ENCODE measurements at regions not wholly inside any gene's neighbourhood (a gene's known extent, or its start where the extent isn't known, plus 50 kb on each side); places are given as distances from the start of the nearest gene placed in this dataset.

DNA sequence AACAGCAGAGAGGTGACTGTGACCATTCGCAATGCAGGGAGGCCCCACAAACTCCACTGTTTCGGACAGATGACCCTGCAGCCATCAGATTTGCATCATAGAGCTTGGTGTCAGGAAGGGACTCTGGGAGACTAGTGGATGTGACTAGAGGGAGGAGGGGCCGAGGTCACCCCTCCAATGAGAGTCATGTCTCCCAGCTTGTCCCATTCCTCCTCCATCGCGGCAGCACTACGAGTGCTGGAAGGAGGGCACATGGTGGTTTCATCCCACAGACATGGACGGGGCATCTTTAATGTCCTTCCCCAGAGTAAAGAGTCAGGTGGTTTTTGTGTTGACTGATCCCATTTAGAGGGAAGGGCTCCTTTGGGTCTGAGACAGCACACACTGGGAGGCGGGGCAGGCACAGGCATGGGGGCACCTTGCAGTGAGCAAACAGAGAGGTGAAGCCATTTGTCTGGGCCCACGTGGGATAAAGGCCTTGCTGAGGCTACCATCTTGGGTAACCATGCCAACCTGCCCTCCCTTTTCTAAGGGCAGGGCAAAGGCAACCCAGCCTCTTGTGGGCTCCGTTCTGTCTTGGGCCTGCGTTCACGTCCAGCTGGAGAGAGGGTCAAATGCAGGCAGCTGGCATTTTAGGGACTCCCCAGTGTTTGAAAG lies 208.1 kb downstream of the ASB1 start:
- no peak overlapping the region for H3K9ac ChIP-seq
- H4K20me1 ChIP-seq (ENCODE audit: insufficient read depth) = no peaks in the 10 kb centered on the region
- no peaks in the 10 kb centered on the region for H3K27me3 ChIP-seq (replicated peaks; ENCODE audit: insufficient read depth)
- H2AFZ ChIP-seq = no peak overlapping the region
- H3K27ac ChIP-seq = no peak overlapping the region
- H3K4me2 ChIP-seq (ENCODE audit: unreplicated experiment) = no peak overlapping the region
- WGBS, 2 experiments (ENCODE audit: low coverage in 1 of 2, low lambda C conversion rate in 2 of 2, missing lambda C conversion rate in 2 of 2) = 90 to 97% methylated on average over 12 of the region's 12 CpGs
- no peak for DNase-seq
- no peaks in the 10 kb centered on the region for H3K79me2 ChIP-seq (ENCODE audit: insufficient read depth)
- peaks cover 7% of the 10 kb centered on the region for H3F3A ChIP-seq (ENCODE audit: insufficient read depth)
- H3K4me1 ChIP-seq (ENCODE audit: insufficient read depth) = peaks cover 9% of the 10 kb centered on the region
- no peaks in the 10 kb centered on the region for H3K9me2 ChIP-seq (ENCODE audit: insufficient read depth)
- H3K36me3 ChIP-seq (ENCODE audit: low read depth) = no peaks in the 10 kb centered on the region
- in situ Hi-C loops (cut with MboI) = no loop called here
- no peak overlapping the region for H3K4me3 ChIP-seq
- TF ChIP-seq EZH2phosphoT487 (IDR thresholded peaks at IDR 0.05; ENCODE audit: insufficient read depth, low read depth) (no peak), EZH2 (IDR thresholded peaks at IDR 0.05; ENCODE audit: insufficient read depth, poor library complexity, severe bottlenecking) (no peak)
- no peaks in the 10 kb centered on the region for H3K9me3 ChIP-seq (ENCODE audit: low read depth)

DNA sequence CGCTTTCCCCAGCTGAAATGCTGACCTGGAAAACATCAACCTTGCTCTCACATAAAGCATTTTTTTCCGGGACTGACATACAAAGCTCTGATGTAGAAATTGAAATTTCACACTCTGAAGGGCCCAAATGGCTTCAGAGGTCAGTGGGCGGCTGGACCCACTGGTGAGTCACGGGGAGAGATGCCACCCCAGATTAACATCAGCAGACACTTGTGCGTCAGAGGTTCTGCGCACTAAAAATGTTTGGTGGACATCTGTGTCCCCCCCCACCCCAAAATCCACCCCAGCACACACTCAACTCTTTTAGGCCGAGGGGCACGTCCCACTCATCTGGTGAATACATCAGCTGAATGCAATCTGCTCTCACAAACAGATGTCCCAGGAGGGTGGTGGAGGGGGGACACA lies 208.9 kb downstream of the ASB1 start:
- Histone ChIP-seq H3K79me2 (ENCODE audit: insufficient read depth) (no peaks in the 10 kb centered on the region), H4K20me1 (ENCODE audit: insufficient read depth) (no peaks in the 10 kb centered on the region), H3K9me2 (ENCODE audit: insufficient read depth) (no peaks in the 10 kb centered on the region), H3K9ac (no peak overlapping the region), H3K4me2 (ENCODE audit: unreplicated experiment) (no peak overlapping the region), H2AFZ (no peak overlapping the region), H3K4me1 (ENCODE audit: insufficient read depth) (peaks cover 9% of the 10 kb centered on the region), H3K4me3 (no peak overlapping the region), H3K36me3 (ENCODE audit: low read depth) (no peaks in the 10 kb centered on the region), H3F3A (ENCODE audit: insufficient read depth) (peaks cover 7% of the 10 kb centered on the region), H3K9me3 (ENCODE audit: low read depth) (no peaks in the 10 kb centered on the region), H3K27me3 (replicated peaks; ENCODE audit: insufficient read depth) (no peaks in the 10 kb centered on the region), H3K27ac (no peak overlapping the region)
- DNase-seq = no peak
- WGBS, 2 experiments (ENCODE audit: low coverage in 1 of 2, low lambda C conversion rate in 2 of 2, missing lambda C conversion rate in 2 of 2) = 91 to 93% methylated on average over 8 of the region's 8 CpGs
- in situ Hi-C loops (cut with MboI) = no loop called here
- TF ChIP-seq EZH2phosphoT487 (IDR thresholded peaks at IDR 0.05; ENCODE audit: insufficient read depth, low read depth) = no peak
- no peak for TF ChIP-seq EZH2 (IDR thresholded peaks at IDR 0.05; ENCODE audit: insufficient read depth, poor library complexity, severe bottlenecking)

DNA sequence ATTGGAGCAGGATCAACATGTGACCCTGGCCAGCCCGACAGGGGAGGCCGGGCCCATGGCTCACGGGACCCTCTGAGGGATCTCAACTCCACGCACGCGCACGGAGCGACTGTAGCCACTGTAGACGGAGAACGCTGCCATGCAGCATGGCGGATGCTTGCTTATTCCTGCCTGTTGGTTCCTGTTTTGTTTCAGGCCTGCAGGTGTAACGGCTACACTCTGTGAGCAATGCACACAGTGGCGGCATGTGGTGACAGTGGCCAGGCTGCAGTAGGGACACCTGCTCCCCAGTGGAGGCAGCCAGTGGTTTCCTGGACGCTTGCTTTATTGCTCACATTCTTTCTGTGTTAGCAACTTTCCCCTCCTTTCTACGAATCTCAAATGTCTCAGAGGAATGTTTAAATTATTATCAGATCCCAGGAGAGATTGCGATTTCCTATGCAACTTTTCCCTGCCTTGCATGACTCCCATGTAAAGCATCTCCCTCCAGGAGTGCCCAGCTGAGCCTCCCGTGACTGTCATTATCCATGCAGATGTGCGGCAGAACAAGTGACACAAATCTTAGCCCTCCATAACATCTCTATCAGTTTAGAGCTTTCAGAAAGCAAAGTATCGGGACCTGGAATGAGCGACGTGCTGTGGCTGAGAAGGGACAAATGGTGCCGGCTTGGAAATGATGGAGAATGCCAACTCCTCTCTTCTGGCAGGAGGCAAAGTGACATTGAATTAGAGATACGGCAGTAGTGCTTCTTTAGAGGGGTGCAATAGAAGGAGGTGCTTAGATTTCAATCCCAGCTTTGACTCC lies 209.7 kb downstream of the ASB1 start:
- Histone ChIP-seq H3K9me2 (ENCODE audit: insufficient read depth) (no peaks in the 10 kb centered on the region), H3K4me3 (no peak overlapping the region), H3K27me3 (replicated peaks; ENCODE audit: insufficient read depth) (no peaks in the 10 kb centered on the region), H3K36me3 (ENCODE audit: low read depth) (no peaks in the 10 kb centered on the region), H3K9me3 (ENCODE audit: low read depth) (no peaks in the 10 kb centered on the region), H2AFZ (no peak overlapping the region), H3F3A (ENCODE audit: insufficient read depth) (peaks cover 7% of the 10 kb centered on the region), H3K9ac (no peak overlapping the region), H3K4me1 (ENCODE audit: insufficient read depth) (peaks cover 9% of the 10 kb centered on the region), H3K4me2 (ENCODE audit: unreplicated experiment) (peak overlapping the region; percentile 51), H3K79me2 (ENCODE audit: insufficient read depth) (no peaks in the 10 kb centered on the region), H3K27ac (no peak overlapping the region), H4K20me1 (ENCODE audit: insufficient read depth) (no peaks in the 10 kb centered on the region)
- TF ChIP-seq EZH2phosphoT487 (IDR thresholded peaks at IDR 0.05; ENCODE audit: insufficient read depth, low read depth) (no peak), EZH2 (IDR thresholded peaks at IDR 0.05; ENCODE audit: insufficient read depth, poor library complexity, severe bottlenecking) (no peak)
- 69% methylated on average over 23 of the region's 23 CpGs for WGBS, 2 experiments (ENCODE audit: low coverage in 1 of 2, low lambda C conversion rate in 2 of 2, missing lambda C conversion rate in 2 of 2)
- DNase-seq = peak; percentile 58
- in situ Hi-C loops (cut with MboI) = no loop called here

DNA sequence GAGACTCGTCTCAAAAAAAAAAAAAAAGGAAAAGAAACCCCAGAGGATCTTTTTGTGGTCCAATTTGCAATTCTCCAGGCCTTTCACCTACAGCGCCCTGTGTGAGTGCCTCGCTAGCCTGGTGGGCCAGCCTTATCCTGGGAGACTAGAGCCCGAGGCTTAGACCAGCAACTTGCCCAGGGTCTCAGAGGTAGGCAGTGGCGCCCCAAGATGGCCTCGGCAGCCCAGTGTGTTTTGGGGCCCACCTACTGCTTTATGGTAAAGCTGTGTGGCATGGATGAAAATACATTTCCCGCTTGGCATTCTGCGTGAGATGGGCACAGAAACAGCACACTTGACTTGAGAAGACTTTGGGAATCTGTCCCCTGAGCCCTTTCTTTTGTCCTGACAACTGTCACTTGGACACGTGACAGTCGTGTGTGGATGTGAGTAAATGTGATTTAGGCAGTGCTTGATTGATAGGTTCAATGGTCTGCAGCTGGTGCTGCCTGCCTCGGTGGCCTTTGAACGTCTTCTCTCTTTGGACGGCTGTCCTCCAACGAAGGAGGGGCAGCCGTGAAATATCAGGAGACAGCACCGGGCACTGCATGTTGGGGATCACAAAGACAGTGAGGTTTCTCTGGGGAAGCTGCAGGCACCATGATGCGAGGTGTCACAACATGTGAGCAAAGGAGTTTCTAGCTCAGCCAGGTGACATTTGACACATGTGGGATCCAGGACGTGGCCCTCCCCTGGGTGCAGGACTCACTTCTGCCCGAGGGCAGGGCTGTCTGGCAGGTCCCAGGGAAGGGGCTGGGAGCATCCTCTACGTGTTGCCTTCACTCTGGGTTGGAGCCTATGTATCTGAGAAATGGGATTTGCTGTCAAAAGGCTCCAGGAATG lies 209.5 kb upstream of the TWIST2 start:
- no peaks in the 10 kb centered on the region for H4K20me1 ChIP-seq (ENCODE audit: insufficient read depth)
- no peak for DNase-seq
- no peak overlapping the region for H3K9ac ChIP-seq
- no peak overlapping the region for H2AFZ ChIP-seq
- no peak overlapping the region for H3K4me3 ChIP-seq
- peaks cover 12% of the 10 kb centered on the region for H3F3A ChIP-seq (ENCODE audit: insufficient read depth)
- TF ChIP-seq EZH2 (IDR thresholded peaks at IDR 0.05; ENCODE audit: insufficient read depth, poor library complexity, severe bottlenecking) = no peak
- no peak for TF ChIP-seq EZH2phosphoT487 (IDR thresholded peaks at IDR 0.05; ENCODE audit: insufficient read depth, low read depth)
- H3K27me3 ChIP-seq (replicated peaks; ENCODE audit: insufficient read depth) = no peaks in the 10 kb centered on the region
- H3K4me2 ChIP-seq (ENCODE audit: unreplicated experiment) = no peak overlapping the region
- WGBS, 2 experiments (ENCODE audit: low coverage in 1 of 2, low lambda C conversion rate in 2 of 2, missing lambda C conversion rate in 2 of 2) = 94 to 95% methylated on average over 19 to 20 of the region's 20 CpGs
- in situ Hi-C loops (cut with MboI) = no loop called here
- H3K9me3 ChIP-seq (ENCODE audit: low read depth) = no peaks in the 10 kb centered on the region
- H3K27ac ChIP-seq = no peak overlapping the region
- H3K36me3 ChIP-seq (ENCODE audit: low read depth) = no peaks in the 10 kb centered on the region
- H3K4me1 ChIP-seq (ENCODE audit: insufficient read depth) = peaks cover 13% of the 10 kb centered on the region
- H3K79me2 ChIP-seq (ENCODE audit: insufficient read depth) = no peaks in the 10 kb centered on the region
- no peaks in the 10 kb centered on the region for H3K9me2 ChIP-seq (ENCODE audit: insufficient read depth)

Data from GM23248 (cell line).